GM12892 (cell line): ENCODE measurements at regions not wholly inside any gene's neighbourhood (a gene's known extent, or its start where the extent isn't known, plus 50 kb on each side); places are given as distances from the start of the nearest gene placed in this dataset.

ENCODE experiments used
- DNase-seq: peaks from one replicate; pipeline ENCODE4 v3.0.0; 2011; ENCODE audit not compliant: insufficient read length
- FAIRE-seq: peaks from 2 replicates; lab custom pipeline; 2011; peaks lifted over from hg19 to GRCh38; lab: Jason Lieb, UNC
- POLR2A ChIP-seq: IDR thresholded peaks from 2 replicates; pipeline ENCODE4 v1.6.1; 2011; ENCODE audit warnings: low read depth, low read length, control low read depth
- POLR2AphosphoS5 ChIP-seq: IDR thresholded peaks from 2 replicates; pipeline ENCODE4 v1.6.1; 2011; ENCODE audit warnings: low read depth, low read length, control low read depth
- TAF1 ChIP-seq: IDR thresholded peaks from 2 replicates; pipeline ENCODE4 v1.6.1; 2011; ENCODE audit warnings: low read depth, mild to moderate bottlenecking, control low read depth, low read length, borderline replicate concordance

- TF ChIP-seq TAF1 (no peak), POLR2A (no peak)
- DNase-seq: no peak
- FAIRE-seq: no peak
Observed at GRCh38 chr7:88361357-88361756, 54.7 kb upstream of the STEAP4 start.

GRCh38 chr7:88358881-88359280 lies 52.2 kb upstream of the STEAP4 start:
- TF ChIP-seq POLR2AphosphoS5 (no peak), TAF1 (no peak), POLR2A (no peak)
- no peak for DNase-seq
- FAIRE-seq: no peak

DNA sequence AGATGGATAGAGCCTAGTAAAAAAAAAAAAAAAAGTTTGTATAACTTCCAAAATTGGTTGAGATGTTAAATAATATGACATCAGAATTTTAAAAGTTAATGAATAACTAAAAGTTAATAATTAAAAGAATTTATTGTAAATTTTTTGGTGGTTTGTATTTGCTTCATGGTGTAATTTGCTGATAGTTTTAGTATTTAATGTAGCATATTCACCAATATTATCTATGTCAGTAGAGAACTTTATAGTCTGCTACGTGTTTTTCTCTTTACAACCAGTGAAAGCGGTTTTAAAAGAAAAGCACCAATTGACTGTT lies 51.8 kb upstream of the STEAP4 start:
- DNase-seq (no peak), FAIRE-seq (no peak)
- TF ChIP-seq TAF1: no peak
- TF ChIP-seq POLR2A: no peak
- TF ChIP-seq POLR2AphosphoS5: no peak

DNA sequence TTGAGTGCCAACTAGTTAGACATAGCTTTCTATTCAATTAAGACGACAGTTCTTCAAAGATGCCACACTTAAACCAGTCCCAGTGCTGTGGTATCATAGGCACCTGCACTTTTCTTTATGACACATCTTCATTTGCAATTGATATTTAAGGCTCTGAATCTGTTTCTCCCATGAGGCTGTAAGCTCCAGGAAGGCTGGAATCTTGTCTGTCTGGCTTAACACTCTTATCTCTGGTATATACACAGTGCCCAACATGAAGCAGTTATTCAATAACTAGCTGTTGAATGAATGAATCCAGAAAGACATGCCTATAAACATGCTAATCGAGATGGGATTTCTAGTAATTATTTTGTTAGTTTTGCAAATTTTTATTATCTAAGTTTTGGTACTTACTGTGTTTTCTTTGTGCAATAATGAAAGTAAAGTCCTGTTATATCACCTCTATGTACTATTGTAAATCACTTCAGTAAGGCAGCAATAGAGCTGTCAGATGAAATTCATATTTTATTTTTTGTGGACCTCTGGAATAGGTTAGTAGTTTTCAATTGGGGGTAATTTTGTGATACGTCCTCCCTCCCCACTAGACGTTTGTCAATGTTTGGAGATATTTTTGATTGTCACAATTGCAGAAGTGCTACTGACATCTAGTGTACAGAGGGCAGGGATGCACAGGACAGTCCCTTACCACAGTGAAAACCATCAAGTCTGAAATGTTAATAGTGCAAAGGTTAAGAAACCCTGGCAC lies 51.3 kb upstream of the STEAP4 start:
- no peak for TF ChIP-seq POLR2AphosphoS5
- no peak for TF ChIP-seq TAF1
- TF ChIP-seq POLR2A: no peak
- DNase-seq: no peak
- FAIRE-seq: peak; percentile 21

- DNase-seq (no peak), FAIRE-seq (no peak)
- no peak for TF ChIP-seq TAF1
- TF ChIP-seq POLR2A: no peak
- TF ChIP-seq POLR2AphosphoS5: no peak
Observed at GRCh38 chr7:88357294-88357693, 50.6 kb upstream of the STEAP4 start.
